Panc1 (cell line): ENCODE measurements at regions not wholly inside any gene's neighbourhood (a gene's known extent, or its start where the extent isn't known, plus 50 kb on each side); places are given as distances from the start of the nearest gene placed in this dataset.

ENCODE experiments used
- ATAC-seq: fragments of 200-7000 bp; cut with Tn5 transposase; 2 replicates; pipeline ENCODE4 v1.9.1; 2020; ENCODE audit warnings: mild to moderate bottlenecking, moderate library complexity
- BruUV-seq: library from RNA; stranded (reverse); fragments of 400-500 nt; replicated peaks from 2 replicates; lab custom pipeline; 2021; lab: Mats Ljungman, UMichigan
- CTCF ChIA-PET: fragments of 300-600 bp; sonication (Branson Sonifier 250); formaldehyde crosslinking; loops from one replicate; lab custom pipeline; 2022; ENCODE audit warnings: antibody characterized with exemption; lab: Charles Lee
- POLR2A ChIA-PET: fragments of 300-600 bp; sonication (Branson Sonifier 250); formaldehyde crosslinking; loops from one replicate; lab custom pipeline; 2022; ENCODE audit warnings: antibody characterized with exemption; lab: Charles Lee
- DNase-seq: peaks from one replicate; pipeline ENCODE4 v3.0.0-alpha.2; 2010; ENCODE audit warnings: low read depth, low spot score
- H3K27ac ChIP-seq: 2 replicates; pipeline ENCODE4 v1.5.1; 2011; ENCODE audit warnings: mild to moderate bottlenecking, low read length, inconsistent platforms
- H3K27me3 ChIP-seq: fragments of 200-500 bp; sonication (Bioruptor generic); 2 replicates; pipeline ENCODE4 v1.6.0; 2014; ENCODE audit warnings: low read length, inconsistent platforms; ENCODE audit not compliant: control insufficient read depth, insufficient read depth
- H3K36me3 ChIP-seq: fragments of 200-500 bp; sonication (Bioruptor generic); 2 replicates; pipeline ENCODE4 v1.5.1; 2014; ENCODE audit warnings: inconsistent platforms, mild to moderate bottlenecking, low read length, moderate library complexity; ENCODE audit not compliant: control insufficient read depth, insufficient read depth
- H3K4me1 ChIP-seq: 2 replicates; pipeline ENCODE4 v1.5.1; 2011; ENCODE audit warnings: inconsistent platforms, mild to moderate bottlenecking, low read length, moderate library complexity; ENCODE audit not compliant: control insufficient read depth, insufficient read depth
- H3K4me3 ChIP-seq, 2 experiments: 2 replicates each; pipeline ENCODE4 v1.5.1; 2011 to 2012; ENCODE audit warnings: low read depth in 2 of 2, low read length in 2 of 2, mild to moderate bottlenecking in 2 of 2, inconsistent platforms in 1 of 2, moderate library complexity in 1 of 2
- H3K9me3 ChIP-seq: fragments of 200-500 bp; sonication (Bioruptor generic); 2 replicates; pipeline ENCODE4 v1.5.1; 2014; ENCODE audit warnings: low read depth, mild to moderate bottlenecking, inconsistent platforms, low read length, moderate library complexity; ENCODE audit not compliant: control insufficient read depth, insufficient read depth
- CTCF ChIP-seq: fragments of 450-650 bp; IDR thresholded peaks from 2 replicates; pipeline ENCODE4 v1.5.1; 2017; ENCODE audit warnings: mild to moderate bottlenecking
- POLR2AphosphoS5 ChIP-seq: IDR thresholded peaks from 2 replicates; pipeline ENCODE4 v1.6.1; 2012; ENCODE audit warnings: mild to moderate bottlenecking, low read depth, low read length, moderate library complexity
- REST ChIP-seq, 2 experiments: IDR thresholded peaks; 2 replicates each; pipeline ENCODE4 v1.6.1; 2011 to 2012; ENCODE audit warnings: low read depth in 2 of 2, control low read depth in 1 of 2, low read length in 1 of 2, mild to moderate bottlenecking in 1 of 2, moderate library complexity in 1 of 2; ENCODE audit not compliant: insufficient read depth in 1 of 2
- SIN3A ChIP-seq: IDR thresholded peaks from 2 replicates; pipeline ENCODE4 v1.6.1; 2012; ENCODE audit warnings: low read depth, mild to moderate bottlenecking, low read length, moderate library complexity, borderline replicate concordance; ENCODE audit not compliant: insufficient read depth
- TCF7L2 ChIP-seq: IDR thresholded peaks from 2 replicates; pipeline ENCODE4 v1.6.1; 2011; ENCODE audit warnings: mild to moderate bottlenecking, low read depth, low read length, inconsistent platforms
- in situ Hi-C: cut with HindIII; loops from 2 replicates; pipeline ENCODE4 v1.10.0; 2016; ENCODE audit warnings: low sequenced_read_pairs, low pct_unique_long_range_greater_than_20kb
- intact Hi-C: fragments of 100-400 bp; cut with micrococcal nuclease; formaldehyde crosslinking; loops from one replicate; pipeline ENCODE4 v1.10.0; 2022; ENCODE audit not compliant: unreplicated experiment

- ATAC-seq = peak; percentile 72
- Histone ChIP-seq H3K27ac (no peak overlapping the region), H3K4me1 (no peaks in the 10 kb centered on the region), H3K36me3 (no peaks in the 10 kb centered on the region), H3K4me3 (no peak overlapping the region), H3K9me3 (no peaks in the 10 kb centered on the region), H3K27me3 (no peaks in the 10 kb centered on the region)
- BruUV-seq = no TSS peak
- CTCF ChIA-PET = interaction anchor here (1.0 kb wide), 1 partner anchor 71 kb away, joined by 3 read pairs; a partner anchor contains a TSS
- POLR2A ChIA-PET = no interaction called here
- intact Hi-C loops (loop anchor here (2.0 kb wide), 1 partner anchor 318 kb away; no protein-coding TSS in a partner anchor), in situ Hi-C loops (no loop called here)
- no peak for TF ChIP-seq TCF7L2
- no peak for TF ChIP-seq SIN3A
- no peak for TF ChIP-seq POLR2AphosphoS5
- peak; percentile 90 for TF ChIP-seq CTCF
- TF ChIP-seq REST (IDR thresholded peaks at IDR 0.05; ENCODE audit: insufficient read depth in 1 of 2, low read depth in 2 of 2, low read length in 1 of 2) = no peak
- DNase-seq = peak; percentile 39
Observed at GRCh38 chr7:112869111-112869774, 79.0 kb upstream of the TMEM168 start.

- in situ Hi-C loops = no loop called here
- ATAC-seq (no peak), DNase-seq (no peak)
- H3K4me1 ChIP-seq = no peaks in the 10 kb centered on the region
- H3K27ac ChIP-seq = no peak overlapping the region
- H3K27me3 ChIP-seq = no peaks in the 10 kb centered on the region
- no peaks in the 10 kb centered on the region for H3K9me3 ChIP-seq
- CTCF ChIA-PET = interaction anchor here (1.0 kb wide), 1 partner anchor 71 kb away, joined by 3 read pairs; a partner anchor contains a TSS
- H3K4me3 ChIP-seq = no peak overlapping the region
- POLR2A ChIA-PET = no interaction called here
- no peaks in the 10 kb centered on the region for H3K36me3 ChIP-seq
- intact Hi-C loops = loop anchor here (2.0 kb wide), 1 partner anchor 318 kb away; no protein-coding TSS in a partner anchor
- BruUV-seq = no TSS peak
- TF ChIP-seq SIN3A (no peak), POLR2AphosphoS5 (no peak), REST (IDR thresholded peaks at IDR 0.05; ENCODE audit: insufficient read depth in 1 of 2, low read depth in 2 of 2, low read length in 1 of 2) (no peak), CTCF (no peak), TCF7L2 (no peak)
Observed at GRCh38 chr7:112868609-112869008, 78.4 kb upstream of the TMEM168 start.
